Skin epidermis (tissue), 12 donors: ENCODE measurements at regions not wholly inside any gene's neighbourhood (a gene's known extent, or its start where the extent isn't known, plus 50 kb on each side); places are given as distances from the start of the nearest gene placed in this dataset.

Source experiments
- H3K27ac ChIP-seq, 21 experiments: fragments of 200-600 bp; sonication (generic) in 11 of 21; one replicate each; pipeline ENCODE4 v1.5.0; 2020; ENCODE audit warnings: mild to moderate bottlenecking in 3 of 21, inconsistent platforms in 2 of 21, moderate library complexity in 2 of 21
- H3K4me3 ChIP-seq, 7 experiments: fragments of 200-600 bp; sonication (generic) in 2 of 7; one replicate each; pipeline ENCODE4 v1.5.0; 2020; ENCODE audit warnings: inconsistent platforms in 2 of 7, mild to moderate bottlenecking in 2 of 7, moderate library complexity in 1 of 7

DNA sequence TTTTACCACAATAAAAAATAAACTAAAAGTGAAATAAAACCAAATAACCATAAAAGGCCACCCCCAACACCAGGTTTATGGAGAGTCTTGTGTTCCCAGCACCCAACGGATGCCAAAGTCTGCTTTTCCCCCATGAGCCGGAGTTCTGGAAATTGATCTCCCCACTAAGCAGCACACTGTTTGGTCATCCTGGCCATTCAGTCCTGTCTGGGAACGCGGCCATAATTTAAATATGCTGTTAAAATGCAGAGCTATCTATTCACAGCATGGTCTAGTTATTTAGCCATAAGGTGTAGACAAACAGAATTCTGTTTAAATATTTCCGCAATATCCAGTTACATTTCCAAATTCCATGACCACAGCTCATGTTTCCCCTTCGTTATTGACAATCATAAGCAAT is 129.6 kb upstream of the TBL1X start:
- Histone ChIP-seq H3K4me3 (no peak overlapping the region), H3K27ac (no peak overlapping the region)

DNA sequence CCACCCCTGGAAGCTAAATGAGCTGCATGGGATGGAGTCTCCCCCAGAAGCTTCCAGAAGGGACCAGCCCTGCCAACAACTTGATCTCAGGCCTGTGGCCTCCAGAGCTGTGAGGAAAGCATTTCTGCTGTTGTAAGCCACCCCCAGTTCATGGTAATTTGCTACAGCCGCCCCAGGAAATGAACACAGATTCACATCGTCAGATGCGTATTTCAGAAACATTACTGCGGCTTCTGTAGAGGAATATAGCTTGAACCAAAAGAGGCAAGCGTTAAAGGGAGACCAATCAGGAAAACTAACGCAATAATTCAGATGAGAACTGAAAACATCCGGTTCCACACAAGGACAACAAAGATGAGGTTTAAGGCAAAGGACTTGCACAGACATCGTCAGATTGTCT is 128.4 kb upstream of the TBL1X start:
- peak overlapping the region in 3 of 21 experiments; percentile 12 to 57 (median 47) for H3K27ac ChIP-seq
- H3K4me3 ChIP-seq: no peak overlapping the region

- Histone ChIP-seq H3K4me3 (no peak overlapping the region), H3K27ac (peak overlapping the region in 3 of 21 experiments; percentile 12 to 57 (median 47))
Observed at GRCh38 chrX:9337046-9337445, 127.8 kb upstream of the TBL1X start.

DNA sequence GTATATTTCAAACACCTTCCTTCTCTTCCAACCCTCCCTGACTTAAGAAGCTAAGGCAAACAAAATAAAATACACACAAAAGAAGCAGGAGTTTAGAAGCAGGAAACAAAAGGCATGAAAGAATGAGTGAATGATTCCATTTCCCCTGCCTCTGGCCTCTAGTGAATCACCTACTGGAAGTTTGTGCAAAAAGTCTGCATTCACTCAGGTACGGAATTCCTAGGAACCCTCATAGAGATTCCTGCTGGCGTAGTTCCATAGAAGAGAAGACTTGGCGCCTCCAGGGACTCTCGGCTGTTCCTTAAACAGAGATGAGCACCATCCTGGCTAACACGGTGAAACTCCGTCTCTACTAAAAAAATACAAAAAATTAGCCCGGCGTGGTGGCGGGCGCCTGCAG is 125.9 kb upstream of the TBL1X start:
- H3K27ac ChIP-seq: no peak overlapping the region
- H3K4me3 ChIP-seq: no peak overlapping the region

DNA sequence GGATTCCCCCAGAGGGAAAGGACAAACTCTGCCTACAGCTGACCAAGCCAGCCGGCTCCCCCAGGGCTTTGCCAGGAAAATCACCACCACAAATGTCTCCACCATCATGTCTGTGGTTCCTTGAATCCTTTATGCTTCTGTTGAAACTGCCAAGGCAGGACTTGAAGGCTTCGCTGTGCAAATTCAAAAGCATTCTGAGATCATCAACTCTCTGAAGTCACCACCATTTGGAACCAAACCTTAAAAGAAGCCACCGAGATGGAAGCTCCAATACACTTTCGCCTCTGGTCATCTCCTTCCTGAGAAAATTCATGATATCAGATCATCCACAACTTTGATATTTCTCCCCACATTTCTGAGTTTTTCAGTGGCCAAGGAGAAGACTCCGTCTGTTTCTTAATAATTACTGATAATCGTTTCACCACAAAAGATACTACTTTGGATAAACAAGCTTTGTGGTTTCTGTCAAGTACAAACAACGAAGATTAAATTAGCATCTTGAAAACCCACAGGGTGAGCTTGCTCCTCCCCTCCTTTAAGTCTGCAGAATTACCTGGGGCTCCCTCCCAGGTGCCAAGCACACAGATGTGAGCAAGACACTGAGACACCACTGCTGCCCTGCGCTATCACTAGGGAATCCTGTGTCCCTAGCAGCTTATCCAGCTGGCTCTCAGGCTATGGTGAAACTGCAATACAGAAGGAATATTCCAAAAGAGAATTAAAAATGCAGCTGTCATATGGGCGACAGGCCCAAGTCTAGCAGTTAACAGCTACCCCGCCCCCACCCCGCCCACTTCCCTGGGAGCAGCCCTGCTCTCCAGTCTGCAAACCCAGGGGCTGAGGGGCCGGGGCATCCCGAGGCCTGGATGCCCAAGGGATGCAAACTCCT is 125.0 kb upstream of the TBL1X start:
- H3K27ac ChIP-seq: peak overlapping the region in 12 of 21 experiments; percentile 39 to 95 (median 76)
- H3K4me3 ChIP-seq: no peak overlapping the region

- Histone ChIP-seq H3K4me3 (peak overlapping the region in 2 of 7 experiments; percentile 5 to 7), H3K27ac (peak overlapping the region in 20 of 21 experiments; percentile 39 to 95 (median 74))
Observed at GRCh38 chrX:9340598-9341290, 124.1 kb upstream of the TBL1X start.

DNA sequence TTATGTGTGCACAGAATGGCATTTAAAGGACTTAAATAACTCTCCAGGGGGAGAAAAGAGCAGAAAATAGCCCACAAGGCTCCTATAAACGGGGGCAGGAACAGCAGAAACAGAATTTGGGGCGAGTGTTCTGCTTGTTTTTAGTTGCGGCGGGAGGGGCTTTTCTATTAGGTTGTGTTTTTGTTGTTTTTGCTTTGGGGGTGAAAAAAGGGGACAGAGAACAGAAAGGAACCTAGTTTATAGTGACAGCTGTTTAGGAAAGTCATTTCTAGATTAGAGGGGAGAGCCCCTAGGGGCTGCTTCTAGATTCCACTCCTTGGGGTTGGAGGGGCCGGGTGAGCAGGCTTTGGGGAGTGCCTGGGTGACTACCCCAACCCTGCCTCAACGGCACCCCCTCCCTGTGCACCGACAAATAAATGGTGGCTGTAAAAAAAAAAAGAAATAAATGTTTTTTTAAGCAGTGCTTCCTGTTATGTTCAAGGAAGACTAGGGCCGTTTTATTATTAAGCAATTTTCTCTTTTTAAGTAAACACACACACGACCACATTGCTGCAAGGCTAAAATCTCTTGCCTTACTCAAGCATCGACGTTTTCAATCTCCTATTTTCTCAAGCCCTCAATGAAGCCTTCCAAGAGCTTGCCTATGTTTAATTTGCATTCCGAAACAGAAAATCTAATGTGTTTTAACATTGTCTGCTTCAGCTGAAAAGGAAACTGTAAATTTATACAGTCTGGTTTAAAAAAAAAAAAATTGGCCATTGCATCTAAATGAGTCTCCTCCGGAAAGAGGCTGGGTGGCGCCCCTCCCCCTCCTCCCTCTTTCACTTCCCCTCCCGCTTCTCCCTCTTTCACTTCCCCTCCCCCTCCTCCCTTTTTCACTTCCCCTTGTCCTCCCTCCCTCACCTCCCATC is 123.3 kb upstream of the TBL1X start:
- Histone ChIP-seq H3K27ac (peak overlapping the region in 20 of 21 experiments; percentile 39 to 95 (median 74)), H3K4me3 (peak overlapping the region in 2 of 7 experiments; percentile 5 to 7)

GRCh38 chrX:9342561-9343051 is 122.3 kb upstream of the TBL1X start:
- H3K27ac ChIP-seq: peak overlapping the region in 1 of 21 experiments; percentile 37
- H3K4me3 ChIP-seq: no peak overlapping the region

DNA sequence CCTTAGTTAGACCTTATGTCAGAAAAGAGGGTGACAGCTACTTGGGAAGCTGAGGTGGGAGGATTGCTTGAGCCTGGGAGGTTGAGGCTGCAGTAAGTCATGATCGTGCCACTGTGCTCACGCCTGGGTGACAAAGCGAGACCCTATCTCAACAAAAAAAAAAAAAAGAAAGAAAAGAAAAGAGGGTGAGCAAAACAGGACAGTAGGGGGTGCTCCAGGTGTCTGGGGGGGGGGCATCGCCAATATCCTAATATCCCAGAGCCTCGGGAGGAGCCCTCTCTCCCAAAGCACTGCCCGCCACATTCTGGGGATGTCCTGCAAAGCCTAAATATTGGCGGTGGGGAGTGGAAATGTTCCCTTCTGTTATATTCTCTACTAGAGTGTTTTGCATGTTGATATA is 120.9 kb upstream of the TBL1X start:
- no peak overlapping the region for H3K27ac ChIP-seq

DNA sequence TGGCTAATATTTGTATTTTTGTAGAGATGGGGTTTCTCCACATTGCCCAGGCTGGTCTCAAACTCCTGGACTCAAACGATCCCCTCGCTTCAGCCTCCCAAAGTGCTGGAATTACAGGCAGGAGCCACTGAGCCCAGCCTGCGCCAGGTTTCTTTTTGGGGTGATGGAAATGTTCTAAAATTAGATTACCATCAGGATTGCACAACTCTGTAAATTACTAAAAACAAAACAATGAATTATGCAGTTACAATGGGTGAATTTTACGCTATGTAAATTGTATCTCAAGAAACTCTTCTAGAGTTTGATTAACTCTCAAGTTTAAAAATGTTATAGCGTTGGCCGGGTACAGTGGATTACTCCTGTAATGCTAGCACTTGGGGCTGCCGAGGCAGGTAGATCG is 118.9 kb upstream of the TBL1X start:
- H3K27ac ChIP-seq: no peak overlapping the region

More for the DNA sequence above, 120.9 kb upstream of the TBL1X start:
- H3K4me3 ChIP-seq: no peak overlapping the region

DNA sequence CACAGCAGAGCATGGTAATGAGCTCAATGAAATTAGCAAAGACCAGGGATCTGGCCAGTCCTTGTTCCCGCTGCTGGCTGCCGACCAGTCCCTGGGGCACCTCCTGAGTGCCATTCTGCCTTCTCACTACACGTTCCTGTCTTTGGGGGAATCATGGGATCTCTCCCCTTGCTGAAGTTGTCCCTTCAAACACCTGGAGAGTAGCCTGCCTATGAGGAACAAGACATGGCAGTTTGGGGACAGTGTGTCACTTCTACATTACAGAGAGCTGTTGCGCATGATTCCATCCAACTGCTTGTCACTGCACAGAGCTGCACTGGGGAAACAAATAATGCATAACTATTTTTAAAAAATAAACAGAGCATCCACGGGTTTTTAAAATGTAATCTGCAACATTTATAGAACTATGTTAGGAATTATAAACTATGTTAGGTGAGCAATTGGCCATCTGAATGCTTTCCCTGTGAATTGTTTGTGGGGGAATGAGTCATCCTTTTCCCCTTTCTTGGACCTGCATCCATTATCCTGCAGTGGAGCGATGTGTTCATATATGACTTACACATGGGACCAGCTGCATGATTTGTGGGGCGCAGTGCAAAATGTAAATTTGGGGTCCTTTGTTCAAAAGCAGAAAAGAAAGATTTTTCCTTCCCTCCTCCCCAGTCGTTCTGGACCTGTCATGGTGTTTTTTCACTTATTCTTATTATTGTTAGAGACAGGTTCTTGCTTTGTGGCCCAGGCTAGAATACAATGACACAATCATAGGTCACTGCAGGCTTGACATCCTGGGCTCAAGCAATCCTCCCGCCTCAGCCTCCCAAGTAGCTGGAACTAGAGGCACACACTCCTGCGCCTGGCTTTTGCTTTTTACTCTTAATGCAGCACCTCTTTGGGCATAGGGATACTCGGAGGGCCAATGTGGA is 115.0 kb upstream of the TBL1X start:
- Histone ChIP-seq H3K27ac (no peak overlapping the region), H3K4me3 (no peak overlapping the region)

More for the DNA sequence above, 118.9 kb upstream of the TBL1X start:
- no peak overlapping the region for H3K4me3 ChIP-seq

DNA sequence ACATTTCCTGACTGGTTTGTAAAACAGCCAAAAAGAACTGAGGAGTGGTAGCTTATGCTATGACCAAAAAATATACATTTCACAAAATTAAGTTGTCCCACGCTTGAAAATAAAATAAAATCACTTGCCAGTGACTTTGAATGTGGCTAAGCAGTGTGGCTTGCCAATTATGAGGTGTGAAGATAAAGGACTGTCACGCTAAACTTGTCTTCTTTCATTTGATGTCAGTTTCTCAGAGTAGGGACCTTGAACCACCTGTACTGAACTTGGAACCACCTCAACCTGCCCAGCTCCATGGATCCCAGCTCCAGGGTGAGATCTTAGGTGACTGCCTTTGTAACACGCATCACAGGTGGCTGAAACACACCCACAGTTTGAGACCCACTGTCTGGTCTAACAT is 113.7 kb upstream of the TBL1X start:
- Histone ChIP-seq H3K4me3 (no peak overlapping the region), H3K27ac (peak overlapping the region in 3 of 21 experiments; percentile 65 to 73 (median 70))

GRCh38 chrX:9352243-9352642 is 112.6 kb upstream of the TBL1X start:
- Histone ChIP-seq H3K4me3 (no peak overlapping the region), H3K27ac (peak overlapping the region in 11 of 21 experiments; percentile 17 to 73 (median 43))

- no peak overlapping the region for H3K4me3 ChIP-seq
- peak overlapping the region in 10 of 21 experiments; percentile 17 to 73 (median 48) for H3K27ac ChIP-seq
Observed at GRCh38 chrX:9352694-9353411, 112.0 kb upstream of the TBL1X start.

GRCh38 chrX:9354918-9355317 is 109.9 kb upstream of the TBL1X start:
- H3K4me3 ChIP-seq: no peak overlapping the region
- no peak overlapping the region for H3K27ac ChIP-seq

GRCh38 chrX:9355739-9356138 is 109.1 kb upstream of the TBL1X start:
- Histone ChIP-seq H3K4me3 (no peak overlapping the region), H3K27ac (no peak overlapping the region)

DNA sequence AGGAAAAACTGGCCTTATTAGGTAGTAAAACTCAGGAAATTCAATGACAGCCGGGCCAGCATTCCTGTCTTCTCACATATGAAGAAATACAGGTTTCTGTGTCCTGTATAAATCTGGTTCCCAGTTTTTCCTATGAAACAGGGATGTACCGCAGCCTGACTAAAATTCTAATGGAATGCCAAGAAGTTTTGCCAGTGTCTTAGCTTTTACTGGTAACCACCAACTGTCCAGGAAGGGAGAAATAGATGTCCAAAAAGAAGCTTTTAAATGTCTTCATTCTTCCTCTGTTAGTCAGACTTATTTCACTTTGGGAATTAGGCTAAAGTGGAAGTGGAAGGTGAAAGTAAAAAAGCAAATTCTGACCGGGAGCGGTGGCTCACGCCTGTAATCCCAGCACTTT is 108.0 kb upstream of the TBL1X start:
- no peak overlapping the region for H3K4me3 ChIP-seq
- no peak overlapping the region for H3K27ac ChIP-seq
